ENCODE measurements at regions not wholly inside any gene's neighbourhood (a gene's known extent, or its start where the extent isn't known, plus 50 kb on each side); places are given as distances from the start of the nearest gene placed in this dataset.

- TF ChIP-seq CTCF (IDR thresholded peaks at IDR 0.05; ENCODE audit: low read length), result no peak
- TF ChIP-seq EZH2 (IDR thresholded peaks at IDR 0.05; ENCODE audit: borderline replicate concordance, low read length), result no peak
Measured at GRCh38 chr6:85353012-85353411, 96.9 kb upstream of the NT5E start.
